ENCODE measurements at regions not wholly inside any gene's neighbourhood (a gene's known extent, or its start where the extent isn't known, plus 50 kb on each side); places are given as distances from the start of the nearest gene placed in this dataset.

DNA sequence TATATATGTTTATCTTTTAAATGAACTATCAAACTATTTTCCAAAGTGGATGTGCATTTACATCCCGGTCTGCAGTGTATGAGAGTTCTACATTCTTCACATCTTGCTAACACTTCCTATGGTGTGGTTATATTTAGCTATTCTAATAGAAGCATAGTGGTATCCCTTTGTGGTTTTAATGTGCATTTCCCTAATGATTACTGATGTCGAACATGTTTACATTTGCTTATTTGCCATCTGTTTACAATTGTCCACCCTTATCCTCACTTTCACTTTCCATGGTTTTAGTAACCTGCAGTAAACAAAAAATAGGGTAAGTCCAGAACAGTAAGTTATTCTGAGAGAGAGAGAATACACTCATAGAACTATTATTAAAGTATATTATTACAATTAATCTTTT, 360.5 kb upstream of the NAALADL2 start:
- peaks cover 30% of the 10 kb centered on the region for H3K4me1 Mint-ChIP-seq (ENCODE audit: unreplicated experiment)
- TF ChIP-seq, protein P1, sequence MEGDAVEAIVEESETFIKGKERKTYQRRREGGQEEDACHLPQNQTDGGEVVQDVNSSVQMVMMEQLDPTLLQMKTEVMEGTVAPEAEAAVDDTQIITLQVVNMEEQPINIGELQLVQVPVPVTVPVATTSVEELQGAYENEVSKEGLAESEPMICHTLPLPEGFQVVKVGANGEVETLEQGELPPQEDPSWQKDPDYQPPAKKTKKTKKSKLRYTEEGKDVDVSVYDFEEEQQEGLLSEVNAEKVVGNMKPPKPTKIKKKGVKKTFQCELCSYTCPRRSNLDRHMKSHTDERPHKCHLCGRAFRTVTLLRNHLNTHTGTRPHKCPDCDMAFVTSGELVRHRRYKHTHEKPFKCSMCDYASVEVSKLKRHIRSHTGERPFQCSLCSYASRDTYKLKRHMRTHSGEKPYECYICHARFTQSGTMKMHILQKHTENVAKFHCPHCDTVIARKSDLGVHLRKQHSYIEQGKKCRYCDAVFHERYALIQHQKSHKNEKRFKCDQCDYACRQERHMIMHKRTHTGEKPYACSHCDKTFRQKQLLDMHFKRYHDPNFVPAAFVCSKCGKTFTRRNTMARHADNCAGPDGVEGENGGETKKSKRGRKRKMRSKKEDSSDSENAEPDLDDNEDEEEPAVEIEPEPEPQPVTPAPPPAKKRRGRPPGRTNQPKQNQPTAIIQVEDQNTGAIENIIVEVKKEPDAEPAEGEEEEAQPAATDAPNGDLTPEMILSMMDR (IDR thresholded peaks at IDR 0.05) = no peak
- H3K36me3 Mint-ChIP-seq (ENCODE audit: unreplicated experiment) = no peaks in the 10 kb centered on the region
- no peak for DNase-seq (ENCODE audit: extremely low spot score, unreplicated experiment)
- H3K4me3 Mint-ChIP-seq (ENCODE audit: unreplicated experiment) = no peak overlapping the region
- no peaks in the 10 kb centered on the region for H3K27me3 Mint-ChIP-seq (ENCODE audit: unreplicated experiment)
- no peaks in the 10 kb centered on the region for H3K9me3 Mint-ChIP-seq (ENCODE audit: unreplicated experiment)
- H3K27ac Mint-ChIP-seq (ENCODE audit: unreplicated experiment) = no peak overlapping the region

DNA sequence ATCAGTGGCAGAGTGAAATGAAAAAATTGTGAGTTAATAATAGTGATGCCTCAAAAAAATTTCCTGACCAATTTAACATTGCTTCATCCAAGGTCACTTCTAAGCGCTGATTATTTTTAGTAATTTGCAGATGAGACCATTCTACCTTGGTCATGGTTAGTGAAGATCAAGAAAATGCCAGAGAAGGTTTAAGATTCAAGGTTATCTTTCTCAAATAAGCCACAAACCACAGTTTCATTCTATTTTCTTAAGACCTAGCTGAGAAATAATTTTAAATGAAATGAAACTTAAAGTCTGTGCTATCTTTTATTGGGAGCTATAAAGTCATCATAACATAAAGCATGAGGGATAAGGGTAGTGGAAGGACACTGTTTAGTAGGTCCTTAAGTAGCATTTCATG, 353.9 kb upstream of the NAALADL2 start:
- TF ChIP-seq, protein P1 (IDR thresholded peaks at IDR 0.05) = no peak
- H3K27ac Mint-ChIP-seq (ENCODE audit: unreplicated experiment) = no peak overlapping the region
- H3K4me1 Mint-ChIP-seq (ENCODE audit: unreplicated experiment) = no peaks in the 10 kb centered on the region
- no peaks in the 10 kb centered on the region for H3K9me3 Mint-ChIP-seq (ENCODE audit: unreplicated experiment)
- H3K4me3 Mint-ChIP-seq (ENCODE audit: unreplicated experiment) = no peak overlapping the region
- no peaks in the 10 kb centered on the region for H3K27me3 Mint-ChIP-seq (ENCODE audit: unreplicated experiment)
- peaks cover 3% of the 10 kb centered on the region for H3K36me3 Mint-ChIP-seq (ENCODE audit: unreplicated experiment)
- DNase-seq (ENCODE audit: extremely low spot score, unreplicated experiment) = no peak

DNA sequence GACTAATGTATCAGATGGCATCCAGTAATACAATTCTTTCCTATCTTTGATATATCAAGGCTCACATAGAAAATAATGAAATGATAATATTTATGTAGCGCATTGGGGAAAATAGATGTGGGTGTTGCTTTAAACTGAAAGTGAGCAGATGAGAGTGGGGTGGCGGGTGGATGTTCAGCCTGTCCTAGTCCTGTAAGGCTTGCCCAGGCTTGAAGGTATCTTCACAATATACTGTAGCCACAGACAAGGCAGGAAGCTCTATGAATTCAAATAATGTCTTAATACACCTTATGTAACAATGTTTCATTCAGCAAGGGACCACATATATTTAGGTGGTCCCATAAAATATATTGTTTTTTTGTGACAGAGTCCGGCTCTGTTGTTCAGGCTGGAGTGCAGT, 334.9 kb upstream of the NAALADL2 start:
- DNase-seq (ENCODE audit: extremely low spot score, unreplicated experiment) = no peak
- no peaks in the 10 kb centered on the region for H3K36me3 Mint-ChIP-seq (ENCODE audit: unreplicated experiment)
- H3K4me3 Mint-ChIP-seq (ENCODE audit: unreplicated experiment) = no peak overlapping the region
- peaks cover 8% of the 10 kb centered on the region for H3K9me3 Mint-ChIP-seq (ENCODE audit: unreplicated experiment)
- no peak overlapping the region for H3K27ac Mint-ChIP-seq (ENCODE audit: unreplicated experiment)
- H3K4me1 Mint-ChIP-seq (ENCODE audit: unreplicated experiment) = peaks cover 14% of the 10 kb centered on the region
- no peaks in the 10 kb centered on the region for H3K27me3 Mint-ChIP-seq (ENCODE audit: unreplicated experiment)
- TF ChIP-seq, protein P1 (IDR thresholded peaks at IDR 0.05) = no peak

DNA sequence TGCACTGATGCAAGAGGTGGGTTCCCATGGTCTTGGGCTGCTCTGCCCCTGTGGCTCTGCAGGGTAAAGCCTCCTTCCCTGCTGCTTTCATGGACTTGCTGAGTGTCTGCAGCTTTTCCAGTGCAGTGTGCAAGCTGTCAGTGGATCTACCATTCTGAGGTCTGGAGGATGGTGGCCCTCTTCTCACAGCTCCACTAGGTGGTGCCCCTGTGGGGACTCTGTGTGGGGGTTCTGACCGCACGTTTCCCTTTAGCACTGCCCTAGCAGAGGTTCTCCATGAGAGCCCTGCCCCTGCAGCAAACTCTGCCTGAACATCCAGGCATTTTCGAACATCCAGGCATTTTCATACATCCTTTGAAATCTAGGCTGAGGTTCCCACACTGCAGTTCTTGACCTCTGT, 329.8 kb upstream of the NAALADL2 start:
- peaks cover 13% of the 10 kb centered on the region for H3K4me1 Mint-ChIP-seq (ENCODE audit: unreplicated experiment)
- H3K27ac Mint-ChIP-seq (ENCODE audit: unreplicated experiment) = no peak overlapping the region
- no peaks in the 10 kb centered on the region for H3K27me3 Mint-ChIP-seq (ENCODE audit: unreplicated experiment)
- H3K36me3 Mint-ChIP-seq (ENCODE audit: unreplicated experiment) = no peaks in the 10 kb centered on the region
- TF ChIP-seq, protein P1 (IDR thresholded peaks at IDR 0.05) = no peak
- H3K9me3 Mint-ChIP-seq (ENCODE audit: unreplicated experiment) = peaks cover 4% of the 10 kb centered on the region
- DNase-seq (ENCODE audit: extremely low spot score, unreplicated experiment) = no peak
- H3K4me3 Mint-ChIP-seq (ENCODE audit: unreplicated experiment) = no peak overlapping the region

DNA sequence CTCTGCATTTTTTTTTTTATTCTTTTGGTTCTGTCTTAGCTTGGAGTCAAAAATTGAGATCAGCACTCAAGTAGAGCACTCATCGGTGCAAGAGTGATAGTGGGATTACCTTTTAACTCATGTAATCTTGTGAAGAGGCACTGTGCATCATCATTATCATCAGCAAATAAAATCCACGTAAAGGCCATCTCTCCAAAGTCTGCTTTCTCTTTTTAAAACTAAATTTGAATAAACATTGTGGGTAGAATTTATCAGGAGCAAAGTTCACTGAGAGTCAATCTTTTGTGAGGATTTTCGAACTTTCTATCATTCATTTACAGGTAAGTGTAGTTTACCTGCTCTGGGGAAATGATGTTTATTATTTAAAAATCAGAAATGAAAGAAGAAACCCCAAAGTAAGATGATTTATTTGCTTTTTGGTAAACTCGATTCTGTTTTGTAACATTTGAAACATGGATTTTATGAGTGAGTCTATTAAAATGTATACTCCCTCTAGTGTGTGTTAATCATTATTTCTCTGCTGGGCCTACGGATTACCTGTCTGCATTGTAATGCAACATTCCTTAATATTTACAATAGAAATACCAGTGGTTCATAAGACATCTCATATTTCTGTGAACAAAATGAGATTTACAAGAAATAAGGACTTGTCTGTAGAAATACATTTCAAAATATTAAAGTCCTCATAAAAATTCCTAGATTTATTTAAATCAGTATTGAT, 327.7 kb upstream of the NAALADL2 start:
- no peak for DNase-seq (ENCODE audit: extremely low spot score, unreplicated experiment)
- H3K4me3 Mint-ChIP-seq (ENCODE audit: unreplicated experiment) = no peak overlapping the region
- H3K27ac Mint-ChIP-seq (ENCODE audit: unreplicated experiment) = no peak overlapping the region
- no peaks in the 10 kb centered on the region for H3K27me3 Mint-ChIP-seq (ENCODE audit: unreplicated experiment)
- no peaks in the 10 kb centered on the region for H3K36me3 Mint-ChIP-seq (ENCODE audit: unreplicated experiment)
- H3K4me1 Mint-ChIP-seq (ENCODE audit: unreplicated experiment) = peaks cover 13% of the 10 kb centered on the region
- H3K9me3 Mint-ChIP-seq (ENCODE audit: unreplicated experiment) = no peaks in the 10 kb centered on the region
- TF ChIP-seq, protein P1 (IDR thresholded peaks at IDR 0.05) = no peak
